Hepatocyte (in vitro differentiated cells): ENCODE measurements at regions not wholly inside any gene's neighbourhood (a gene's known extent, or its start where the extent isn't known, plus 50 kb on each side); places are given as distances from the start of the nearest gene placed in this dataset.

Source experiments
- EZH2 ChIP-seq: fragments of 200-600 bp; sonication (generic); IDR thresholded peaks from 2 replicates; pipeline ENCODE4 v1.6.1; 2016; ENCODE audit warnings: antibody characterized with exemption, mild to moderate bottlenecking, borderline replicate concordance
- EZH2phosphoT487 ChIP-seq: fragments of 200-600 bp; sonication (generic); IDR thresholded peaks from one replicate; pipeline ENCODE4 v1.6.1; 2018; ENCODE audit warnings: antibody characterized with exemption, mild to moderate bottlenecking, low read depth, moderate library complexity; ENCODE audit not compliant: unreplicated experiment, severe bottlenecking
- TF ChIP-seq, protein P1 (sequence below): fragments of 200-600 bp; sonication (generic); IDR thresholded peaks from 2 replicates; pipeline ENCODE4 v1.5.1; 2016; ENCODE audit warnings: antibody characterized with exemption, mild to moderate bottlenecking; ENCODE audit not compliant: poor library complexity

DNA sequence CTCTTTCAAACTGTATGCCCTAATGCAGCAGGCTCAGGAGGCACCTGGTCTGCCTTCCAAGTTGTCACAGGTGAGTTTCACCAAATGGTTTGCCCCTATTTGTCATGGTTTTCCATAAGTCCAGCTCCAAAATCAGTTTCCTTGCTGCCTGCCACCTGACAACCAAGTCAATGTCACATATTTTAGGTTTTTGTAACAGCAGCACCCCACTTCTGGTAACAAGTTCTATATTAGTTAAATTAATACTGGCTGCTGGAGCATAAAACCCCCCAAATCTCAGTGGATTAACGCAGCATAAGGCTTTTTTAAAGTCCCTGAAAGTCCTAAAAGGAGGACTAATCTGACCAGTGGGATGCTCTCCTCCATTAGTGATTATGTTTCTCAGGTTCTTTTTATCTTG, 200.7 kb downstream of the RRAGC start:
- TF ChIP-seq, protein P1, sequence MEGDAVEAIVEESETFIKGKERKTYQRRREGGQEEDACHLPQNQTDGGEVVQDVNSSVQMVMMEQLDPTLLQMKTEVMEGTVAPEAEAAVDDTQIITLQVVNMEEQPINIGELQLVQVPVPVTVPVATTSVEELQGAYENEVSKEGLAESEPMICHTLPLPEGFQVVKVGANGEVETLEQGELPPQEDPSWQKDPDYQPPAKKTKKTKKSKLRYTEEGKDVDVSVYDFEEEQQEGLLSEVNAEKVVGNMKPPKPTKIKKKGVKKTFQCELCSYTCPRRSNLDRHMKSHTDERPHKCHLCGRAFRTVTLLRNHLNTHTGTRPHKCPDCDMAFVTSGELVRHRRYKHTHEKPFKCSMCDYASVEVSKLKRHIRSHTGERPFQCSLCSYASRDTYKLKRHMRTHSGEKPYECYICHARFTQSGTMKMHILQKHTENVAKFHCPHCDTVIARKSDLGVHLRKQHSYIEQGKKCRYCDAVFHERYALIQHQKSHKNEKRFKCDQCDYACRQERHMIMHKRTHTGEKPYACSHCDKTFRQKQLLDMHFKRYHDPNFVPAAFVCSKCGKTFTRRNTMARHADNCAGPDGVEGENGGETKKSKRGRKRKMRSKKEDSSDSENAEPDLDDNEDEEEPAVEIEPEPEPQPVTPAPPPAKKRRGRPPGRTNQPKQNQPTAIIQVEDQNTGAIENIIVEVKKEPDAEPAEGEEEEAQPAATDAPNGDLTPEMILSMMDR, result no peak
- TF ChIP-seq EZH2 (no peak), EZH2phosphoT487 (no peak)
